Erythroblast (primary cell): ENCODE measurements at regions not wholly inside any gene's neighbourhood (a gene's known extent, or its start where the extent isn't known, plus 50 kb on each side); places are given as distances from the start of the nearest gene placed in this dataset.

Experiments
- GATA1 ChIP-seq: IDR thresholded peaks from 2 replicates; pipeline ENCODE4 v1.6.1; 2011; ENCODE audit warnings: low read depth, mild to moderate bottlenecking, control low read depth, low read length, moderate library complexity
- POLR2A ChIP-seq: IDR thresholded peaks from 2 replicates; pipeline ENCODE4 v1.6.1; 2011; ENCODE audit warnings: mild to moderate bottlenecking, low read length

- no peak for TF ChIP-seq POLR2A
- TF ChIP-seq GATA1: no peak
These were observed 120.1 kb upstream of the FZD10 start for GRCh38 chr12:130041983-130042812.
